ENCODE measurements at regions not wholly inside any gene's neighbourhood (a gene's known extent, or its start where the extent isn't known, plus 50 kb on each side); places are given as distances from the start of the nearest gene placed in this dataset.

DNA sequence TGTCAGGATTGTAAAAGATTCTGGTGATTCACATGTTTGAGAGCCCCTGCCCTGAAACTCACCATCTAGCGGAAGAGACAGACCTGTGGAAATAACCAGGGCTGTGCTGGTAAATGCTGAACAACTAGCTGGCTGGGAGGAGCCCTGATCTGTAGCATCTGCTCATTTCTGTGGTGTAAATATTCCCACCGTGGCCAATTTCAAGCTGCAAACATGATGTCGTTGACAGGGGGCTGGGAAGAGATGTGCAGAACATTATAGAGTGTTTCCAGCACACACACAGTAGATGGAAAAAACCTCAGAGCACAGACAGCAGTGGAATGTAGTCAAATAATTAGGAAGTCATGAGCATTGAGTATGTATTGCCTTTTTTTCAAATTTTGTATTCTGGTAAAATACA is 138.2 kb downstream of the PHETA1 start:
- TF ChIP-seq EZH2 (IDR thresholded peaks at IDR 0.05; ENCODE audit: borderline replicate concordance): no peak
- Histone ChIP-seq H3K4me1 (ENCODE audit: insufficient read depth) (no peaks in the 10 kb centered on the region), H3K9me3 (ENCODE audit: low read depth) (no peaks in the 10 kb centered on the region), H3K27ac (no peak overlapping the region), H3K27me3 (no peaks in the 10 kb centered on the region), H3K79me2 (no peaks in the 10 kb centered on the region), H4K20me1 (ENCODE audit: insufficient read depth, poor library complexity, severe bottlenecking) (no peaks in the 10 kb centered on the region), H3K4me3 (no peak overlapping the region), H2AFZ (no peak overlapping the region), H3K4me2 (no peak overlapping the region), H3K36me3 (replicated peaks; ENCODE audit: insufficient read depth, low read depth) (no peaks in the 10 kb centered on the region), H3K9me2 (replicated peaks; ENCODE audit: insufficient read depth) (no peaks in the 10 kb centered on the region)
- WGBS (ENCODE audit: low lambda C conversion rate, missing lambda C conversion rate): 67% methylated on average over 3 of the region's 3 CpGs
- DNase-seq (ENCODE audit: low spot score): no peak

DNA sequence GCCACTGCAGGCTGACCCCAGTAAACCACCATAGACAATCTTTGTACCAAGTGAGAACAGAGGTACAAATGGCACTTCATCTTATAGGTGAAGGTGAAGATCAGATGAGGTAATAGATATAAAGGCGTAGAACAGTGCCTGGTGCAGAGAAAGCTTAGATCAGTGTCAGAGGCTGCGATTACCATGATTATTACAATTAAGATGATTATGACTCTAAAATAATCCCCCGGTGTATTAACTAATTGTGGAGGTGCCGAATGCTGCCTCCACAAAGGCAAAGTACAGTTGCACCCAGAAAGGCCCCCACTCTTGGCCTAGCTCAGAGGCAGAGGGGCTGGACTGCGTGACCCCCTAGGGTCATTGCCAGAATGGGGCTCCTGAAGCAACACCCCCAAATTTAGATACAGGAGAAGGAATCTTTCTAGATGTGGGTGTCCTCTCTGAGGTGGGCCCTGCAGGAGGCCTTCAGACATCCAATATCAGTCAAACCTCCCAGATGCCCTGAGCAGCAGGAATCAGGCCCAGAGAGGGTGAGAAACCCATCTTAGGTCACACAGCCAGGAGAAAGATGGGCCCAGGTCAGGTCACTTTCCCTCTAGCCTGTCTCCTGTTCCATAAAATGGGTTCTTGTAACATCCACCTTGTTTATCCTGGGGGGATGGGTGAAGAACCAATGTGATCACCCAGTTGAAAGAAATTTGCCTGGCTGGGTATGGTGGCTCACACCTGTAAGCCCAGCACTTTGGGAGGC is 139.8 kb downstream of the PHETA1 start:
- H3K9me2 ChIP-seq (replicated peaks; ENCODE audit: insufficient read depth): no peaks in the 10 kb centered on the region
- H4K20me1 ChIP-seq (ENCODE audit: insufficient read depth, poor library complexity, severe bottlenecking): no peaks in the 10 kb centered on the region
- H3K36me3 ChIP-seq (replicated peaks; ENCODE audit: insufficient read depth, low read depth): no peaks in the 10 kb centered on the region
- H3K27ac ChIP-seq: no peak overlapping the region
- no peaks in the 10 kb centered on the region for H3K27me3 ChIP-seq
- H2AFZ ChIP-seq: no peak overlapping the region
- H3K4me1 ChIP-seq (ENCODE audit: insufficient read depth): no peaks in the 10 kb centered on the region
- no peaks in the 10 kb centered on the region for H3K79me2 ChIP-seq
- 97% methylated on average over 5 of the region's 5 CpGs for WGBS (ENCODE audit: low lambda C conversion rate, missing lambda C conversion rate)
- TF ChIP-seq, protein P1, sequence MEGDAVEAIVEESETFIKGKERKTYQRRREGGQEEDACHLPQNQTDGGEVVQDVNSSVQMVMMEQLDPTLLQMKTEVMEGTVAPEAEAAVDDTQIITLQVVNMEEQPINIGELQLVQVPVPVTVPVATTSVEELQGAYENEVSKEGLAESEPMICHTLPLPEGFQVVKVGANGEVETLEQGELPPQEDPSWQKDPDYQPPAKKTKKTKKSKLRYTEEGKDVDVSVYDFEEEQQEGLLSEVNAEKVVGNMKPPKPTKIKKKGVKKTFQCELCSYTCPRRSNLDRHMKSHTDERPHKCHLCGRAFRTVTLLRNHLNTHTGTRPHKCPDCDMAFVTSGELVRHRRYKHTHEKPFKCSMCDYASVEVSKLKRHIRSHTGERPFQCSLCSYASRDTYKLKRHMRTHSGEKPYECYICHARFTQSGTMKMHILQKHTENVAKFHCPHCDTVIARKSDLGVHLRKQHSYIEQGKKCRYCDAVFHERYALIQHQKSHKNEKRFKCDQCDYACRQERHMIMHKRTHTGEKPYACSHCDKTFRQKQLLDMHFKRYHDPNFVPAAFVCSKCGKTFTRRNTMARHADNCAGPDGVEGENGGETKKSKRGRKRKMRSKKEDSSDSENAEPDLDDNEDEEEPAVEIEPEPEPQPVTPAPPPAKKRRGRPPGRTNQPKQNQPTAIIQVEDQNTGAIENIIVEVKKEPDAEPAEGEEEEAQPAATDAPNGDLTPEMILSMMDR (IDR thresholded peaks at IDR 0.05; ENCODE audit: poor library complexity): no peak
- TF ChIP-seq EZH2 (IDR thresholded peaks at IDR 0.05; ENCODE audit: borderline replicate concordance): no peak
- TF ChIP-seq EZH2phosphoT487 (IDR thresholded peaks at IDR 0.05; ENCODE audit: low read depth, severe bottlenecking, unreplicated experiment): no peak
- no peaks in the 10 kb centered on the region for H3K9me3 ChIP-seq (ENCODE audit: low read depth)
- no peak overlapping the region for H3K4me3 ChIP-seq
- H3K4me2 ChIP-seq: no peak overlapping the region
- DNase-seq (ENCODE audit: low spot score): no peak

DNA sequence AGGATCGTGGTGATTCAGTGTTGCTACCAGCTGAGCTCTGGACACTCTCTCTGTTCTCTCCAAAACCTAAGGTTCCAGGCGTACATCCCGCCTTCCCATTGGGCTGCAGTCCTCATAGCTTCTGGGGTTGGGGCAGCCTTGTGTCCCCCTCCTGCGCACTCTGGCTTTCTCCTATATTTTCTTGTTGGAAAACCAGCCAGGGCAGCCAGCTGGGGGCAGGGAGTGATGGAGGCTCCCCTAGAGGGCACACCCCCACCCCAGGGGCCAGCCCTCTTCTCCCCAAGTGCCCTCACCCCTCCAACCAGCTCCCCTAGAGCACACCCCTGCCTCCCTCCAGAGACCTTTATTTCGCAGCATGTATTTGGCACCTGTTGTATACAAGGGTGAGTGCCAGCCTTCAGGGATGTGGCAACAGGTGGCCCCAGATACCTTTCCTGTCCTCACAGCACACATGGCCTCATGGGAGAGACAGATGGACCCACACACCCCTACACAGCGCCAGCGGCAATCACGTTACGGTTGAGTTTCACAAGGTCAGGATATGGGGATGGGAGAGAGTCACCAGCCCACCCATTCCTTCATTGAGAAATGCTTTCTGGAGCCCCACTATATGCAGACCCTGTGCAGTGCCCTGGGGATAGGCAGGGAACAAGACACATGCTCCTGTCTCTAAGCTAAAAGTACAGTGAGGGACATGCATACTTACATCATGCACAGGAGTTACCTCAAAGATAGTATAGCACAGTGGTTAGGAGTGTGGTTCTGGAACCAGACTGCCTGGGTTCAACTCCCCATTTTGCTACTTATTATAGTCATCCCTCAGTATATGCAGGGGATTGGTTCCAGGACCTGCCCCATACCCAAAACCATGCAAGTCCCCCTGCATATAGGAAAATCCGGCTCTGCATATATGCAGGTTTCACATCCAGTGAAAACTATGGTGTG is 141.1 kb downstream of the PHETA1 start:
- Histone ChIP-seq H2AFZ (no peak overlapping the region), H3K79me2 (no peaks in the 10 kb centered on the region), H3K9me3 (ENCODE audit: low read depth) (no peaks in the 10 kb centered on the region), H3K27ac (no peak overlapping the region), H3K27me3 (no peaks in the 10 kb centered on the region), H3K36me3 (replicated peaks; ENCODE audit: insufficient read depth, low read depth) (no peaks in the 10 kb centered on the region), H3K4me1 (ENCODE audit: insufficient read depth) (no peaks in the 10 kb centered on the region), H3K9me2 (replicated peaks; ENCODE audit: insufficient read depth) (no peaks in the 10 kb centered on the region), H4K20me1 (ENCODE audit: insufficient read depth, poor library complexity, severe bottlenecking) (no peaks in the 10 kb centered on the region), H3K4me2 (no peak overlapping the region), H3K4me3 (no peak overlapping the region)
- DNase-seq (ENCODE audit: low spot score): no peak
- TF ChIP-seq, protein P1 (IDR thresholded peaks at IDR 0.05; ENCODE audit: poor library complexity): no peak
- TF ChIP-seq EZH2phosphoT487 (IDR thresholded peaks at IDR 0.05; ENCODE audit: low read depth, severe bottlenecking, unreplicated experiment) (no peak), EZH2 (IDR thresholded peaks at IDR 0.05; ENCODE audit: borderline replicate concordance) (no peak)
- WGBS (ENCODE audit: low lambda C conversion rate, missing lambda C conversion rate): 94% methylated on average over 10 of the region's 10 CpGs

DNA sequence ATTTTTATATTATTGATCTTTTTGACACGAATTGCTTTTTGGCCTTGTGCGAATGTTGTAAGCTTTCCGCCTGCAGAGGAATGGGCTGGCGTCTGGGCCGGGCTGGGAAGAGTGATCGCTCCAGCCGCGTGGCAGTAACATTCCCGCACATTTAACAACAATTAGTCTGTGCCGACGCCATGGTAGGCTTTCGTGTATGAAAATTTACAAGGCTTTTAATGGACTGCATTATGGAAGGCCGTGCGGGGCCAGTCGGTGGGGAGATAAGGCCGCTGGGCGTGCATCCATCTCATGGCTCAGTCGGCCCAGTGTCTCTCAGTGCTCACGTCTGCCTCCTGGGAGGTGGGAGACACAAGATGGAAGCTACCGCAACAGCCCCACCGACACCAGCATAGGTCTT is 142.2 kb downstream of the PHETA1 start:
- Histone ChIP-seq H3K4me2 (no peak overlapping the region), H3K27me3 (no peaks in the 10 kb centered on the region), H3K79me2 (no peaks in the 10 kb centered on the region), H3K4me3 (no peak overlapping the region), H3K4me1 (ENCODE audit: insufficient read depth) (no peaks in the 10 kb centered on the region), H3K36me3 (replicated peaks; ENCODE audit: insufficient read depth, low read depth) (no peaks in the 10 kb centered on the region), H3K27ac (no peak overlapping the region), H4K20me1 (ENCODE audit: insufficient read depth, poor library complexity, severe bottlenecking) (no peaks in the 10 kb centered on the region), H3K9me2 (replicated peaks; ENCODE audit: insufficient read depth) (no peaks in the 10 kb centered on the region), H2AFZ (no peak overlapping the region), H3K9me3 (ENCODE audit: low read depth) (no peaks in the 10 kb centered on the region)
- TF ChIP-seq EZH2phosphoT487 (IDR thresholded peaks at IDR 0.05; ENCODE audit: low read depth, severe bottlenecking, unreplicated experiment) (no peak), EZH2 (IDR thresholded peaks at IDR 0.05; ENCODE audit: borderline replicate concordance) (no peak)
- TF ChIP-seq, protein P1 (IDR thresholded peaks at IDR 0.05; ENCODE audit: poor library complexity): no peak
- no peak for DNase-seq (ENCODE audit: low spot score)
- WGBS (ENCODE audit: low lambda C conversion rate, missing lambda C conversion rate): 81% methylated on average over 21 of the region's 21 CpGs

Data from hepatocyte (in vitro differentiated cells).